GM18907 (cell line): ENCODE measurements at regions not wholly inside any gene's neighbourhood (a gene's known extent, or its start where the extent isn't known, plus 50 kb on each side); places are given as distances from the start of the nearest gene placed in this dataset.

Experiments used
- ATAC-seq: cut with Tn5 transposase; IDR thresholded peaks from one replicate; pipeline ENCODE4 v1.9.1; 2021; ENCODE audit warnings: mild to moderate bottlenecking, moderate library complexity; ENCODE audit not compliant: unreplicated experiment

DNA sequence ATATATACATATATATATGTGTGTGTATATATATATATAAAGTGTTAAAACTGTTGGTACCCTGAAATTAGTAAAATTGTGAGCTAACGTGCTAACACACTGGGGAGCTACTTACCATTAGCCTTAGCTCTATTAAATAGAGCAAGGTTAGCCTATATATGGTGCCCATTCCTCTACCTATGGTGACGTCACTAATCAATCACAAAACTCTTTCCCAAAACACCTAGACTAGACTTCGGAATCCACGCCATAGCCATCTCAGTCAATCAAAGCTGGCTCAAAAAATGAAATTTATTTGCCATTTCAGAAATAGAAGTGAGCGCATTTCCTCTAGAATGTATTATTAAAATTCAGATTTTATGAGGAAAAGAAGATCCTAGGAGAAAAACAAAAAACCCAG, 229.0 kb upstream of the TENM3 start:
- ATAC-seq = no peak

DNA sequence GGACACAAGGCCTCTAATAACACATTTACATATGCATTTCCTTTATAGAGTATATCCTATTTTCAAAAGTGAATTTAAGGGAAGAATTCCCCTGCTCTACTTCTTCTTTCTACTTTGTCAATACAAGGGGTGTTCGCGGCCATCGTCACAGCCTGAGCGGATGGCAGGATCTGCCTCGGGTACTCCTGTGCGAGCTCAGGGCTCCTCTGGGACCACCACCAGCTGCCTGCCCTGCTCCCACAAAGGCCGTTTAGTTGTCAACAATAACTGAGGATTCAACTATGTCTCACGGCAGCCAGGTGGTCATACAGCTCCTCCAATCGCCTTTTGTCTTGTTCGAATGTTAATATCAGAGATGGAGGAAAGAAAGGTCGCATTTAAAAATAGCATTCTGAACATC, 228.2 kb upstream of the TENM3 start:
- ATAC-seq = no peak

DNA sequence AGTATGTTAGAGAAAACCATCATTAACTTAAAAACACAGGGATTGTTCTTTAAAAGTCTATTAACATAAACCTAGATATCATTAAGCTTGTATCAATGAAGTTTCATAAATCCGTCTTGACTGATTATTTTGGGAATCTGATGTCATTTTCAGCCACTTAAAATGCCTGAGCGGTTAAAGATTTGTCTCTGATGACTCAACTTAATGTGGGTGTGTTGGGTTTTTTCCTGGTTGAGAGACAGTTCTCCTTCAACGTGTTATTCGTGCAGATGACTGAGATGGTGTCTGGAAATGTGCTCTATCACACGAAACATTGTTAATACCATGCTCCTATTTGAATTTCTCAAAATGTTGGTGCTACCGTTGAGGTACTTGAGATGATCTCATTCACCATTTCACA, 227.3 kb upstream of the TENM3 start:
- ATAC-seq = no peak

DNA sequence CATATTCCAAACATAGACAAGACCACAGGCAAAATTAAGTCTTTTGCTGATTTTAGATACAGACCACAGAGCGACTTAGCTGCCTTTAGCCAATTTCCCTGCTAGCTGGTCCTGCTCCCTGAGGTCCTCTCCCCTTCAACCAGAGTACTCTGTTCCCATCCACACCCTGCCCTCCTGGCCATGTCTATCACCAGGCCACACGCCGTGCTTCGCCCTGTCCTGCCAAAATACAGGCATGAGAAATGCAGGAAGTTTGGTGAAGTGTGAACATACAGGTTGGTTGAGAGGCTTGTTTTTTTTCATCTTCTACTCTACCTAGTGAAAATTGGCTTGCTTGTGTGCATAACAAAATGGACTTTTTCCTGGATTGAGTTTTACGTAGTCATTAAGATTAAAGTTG, 226.2 kb upstream of the TENM3 start:
- ATAC-seq = no peak

DNA sequence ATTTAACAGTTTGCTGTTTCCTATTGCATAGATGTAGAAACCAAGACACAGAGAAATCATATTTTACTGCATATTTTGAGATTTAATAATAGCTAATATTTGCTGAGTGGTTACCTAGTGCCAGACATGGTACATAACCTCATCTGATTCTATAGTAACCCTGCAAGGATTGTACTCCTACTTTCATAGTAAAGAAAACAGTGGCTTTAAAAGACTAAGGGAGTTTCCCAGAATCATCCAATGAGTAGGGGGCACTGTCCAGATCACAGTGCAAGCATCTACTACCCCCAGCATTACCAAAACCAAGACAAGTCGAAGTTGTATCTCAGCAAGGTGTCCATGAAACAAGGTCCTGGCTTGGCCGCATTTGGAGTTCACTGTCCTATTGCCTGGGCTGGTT, 224.5 kb upstream of the TENM3 start:
- ATAC-seq = peak; percentile 75

DNA sequence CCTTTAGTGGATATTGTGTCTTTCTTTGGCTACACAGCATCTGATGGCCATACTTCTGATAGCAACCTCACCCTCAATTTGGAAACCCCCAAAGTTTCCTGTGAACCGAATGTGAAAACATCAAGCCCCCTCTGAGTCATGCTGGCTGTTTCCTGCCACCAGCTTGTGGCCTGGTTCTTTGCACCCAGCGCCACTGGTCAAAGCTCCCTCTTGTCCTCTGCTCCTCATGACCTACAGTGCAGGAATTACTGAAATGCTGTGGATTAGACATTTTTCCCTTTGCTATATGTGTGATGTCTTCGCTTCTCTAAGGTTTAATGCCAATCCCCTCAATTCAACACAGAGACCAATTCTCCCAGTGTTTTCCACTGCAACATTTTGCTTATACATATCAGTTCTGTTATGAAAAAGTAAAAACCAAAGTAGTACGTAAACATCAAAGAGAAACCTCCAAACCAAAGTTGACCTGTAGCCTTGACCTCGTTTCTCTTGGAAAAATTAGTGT, 224.0 kb upstream of the TENM3 start:
- ATAC-seq = peak; percentile 97

DNA sequence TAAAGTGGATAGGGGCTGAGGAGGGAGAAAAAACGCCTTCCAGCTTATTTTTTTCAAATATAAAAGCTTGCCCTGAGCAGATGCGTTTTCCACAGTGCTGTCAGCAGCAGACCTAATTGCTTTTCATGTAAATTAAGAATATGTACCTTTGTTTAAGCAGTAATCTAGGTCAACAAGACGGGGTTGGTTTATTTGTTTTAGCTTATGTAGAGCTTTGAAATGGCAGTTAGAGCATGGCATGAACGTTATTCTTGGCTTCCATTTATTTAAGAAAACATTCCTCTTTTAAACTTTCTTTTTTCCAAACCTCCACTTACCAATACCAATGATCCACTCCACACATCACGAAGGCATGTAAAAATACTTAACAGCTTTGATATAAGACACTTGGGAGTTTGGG, 220.3 kb upstream of the TENM3 start:
- ATAC-seq = no peak

DNA sequence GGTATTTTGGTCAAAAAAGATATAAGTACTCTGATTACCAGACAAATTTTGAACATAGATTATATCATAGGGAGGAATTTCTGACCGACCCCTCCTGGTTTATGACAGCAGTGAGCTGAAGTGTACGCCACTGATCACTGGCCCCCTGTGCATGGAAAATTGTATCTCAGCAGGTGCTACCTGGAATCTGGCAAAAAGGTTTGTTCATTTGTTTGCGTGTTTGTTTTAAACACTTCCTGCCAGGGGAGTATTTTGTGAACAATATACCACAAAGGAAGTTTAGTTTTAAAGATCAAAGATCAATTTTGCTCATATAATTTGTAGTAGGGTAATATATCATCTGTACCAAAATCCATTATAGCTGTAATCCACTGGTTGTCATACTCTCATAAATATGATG, 219.7 kb upstream of the TENM3 start:
- no peak for ATAC-seq

DNA sequence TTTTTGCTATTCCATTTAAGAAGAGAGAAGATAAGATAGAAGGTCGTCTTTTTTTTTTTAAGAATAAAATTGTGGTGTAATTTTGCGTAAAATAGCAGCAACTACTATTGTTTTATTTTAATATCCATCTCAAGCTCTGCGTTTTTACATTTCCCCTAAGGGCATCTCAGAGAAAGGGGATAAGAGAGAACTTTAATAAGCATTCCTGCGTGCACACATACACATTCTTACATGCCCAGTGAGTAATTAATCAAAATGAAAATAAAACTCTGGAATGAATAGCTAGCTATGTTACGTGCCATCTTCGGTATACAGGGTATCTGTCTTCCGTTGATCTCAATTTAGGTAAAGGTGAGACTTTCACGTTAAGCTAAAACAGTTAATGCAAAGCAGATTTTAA, 200.3 kb upstream of the TENM3 start:
- no peak for ATAC-seq

DNA sequence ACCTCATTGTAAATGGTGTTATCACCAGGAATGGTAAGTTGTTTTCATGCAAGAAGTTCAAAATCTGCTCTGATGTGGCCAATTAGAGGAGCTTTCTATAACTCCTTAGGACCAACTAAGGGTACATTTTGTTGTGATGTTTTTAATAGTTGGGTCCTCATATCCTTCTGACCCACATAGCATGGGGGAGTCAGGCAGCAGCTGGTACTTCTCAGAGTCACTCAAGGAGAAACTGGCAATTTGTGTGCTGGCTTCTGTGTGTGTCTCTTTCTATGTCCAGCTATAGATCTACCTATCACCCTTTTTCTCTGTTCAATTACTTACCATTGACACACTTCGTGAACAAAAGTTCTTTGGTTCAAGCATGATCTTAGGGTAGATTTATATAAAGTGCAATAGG, 194.3 kb upstream of the TENM3 start:
- no peak for ATAC-seq

DNA sequence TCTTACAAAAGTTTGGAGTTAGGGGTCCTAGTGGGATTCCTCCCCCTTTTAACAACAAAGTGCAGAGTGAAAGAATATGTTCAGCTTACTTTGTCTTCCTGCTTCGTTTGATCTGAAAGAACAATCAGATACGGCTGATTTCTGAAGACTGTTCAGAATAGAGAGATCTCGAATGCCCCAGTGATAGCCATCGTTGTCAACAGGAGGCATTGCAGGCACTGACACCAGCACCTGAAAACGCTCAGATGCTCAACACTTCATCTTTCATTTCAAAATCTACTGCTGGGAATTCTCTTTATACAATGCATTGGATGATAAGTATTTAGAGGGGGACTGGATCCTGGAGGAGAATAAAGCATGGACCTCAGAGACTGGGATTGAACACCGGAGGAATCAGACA, 186.3 kb upstream of the TENM3 start:
- ATAC-seq = no peak

DNA sequence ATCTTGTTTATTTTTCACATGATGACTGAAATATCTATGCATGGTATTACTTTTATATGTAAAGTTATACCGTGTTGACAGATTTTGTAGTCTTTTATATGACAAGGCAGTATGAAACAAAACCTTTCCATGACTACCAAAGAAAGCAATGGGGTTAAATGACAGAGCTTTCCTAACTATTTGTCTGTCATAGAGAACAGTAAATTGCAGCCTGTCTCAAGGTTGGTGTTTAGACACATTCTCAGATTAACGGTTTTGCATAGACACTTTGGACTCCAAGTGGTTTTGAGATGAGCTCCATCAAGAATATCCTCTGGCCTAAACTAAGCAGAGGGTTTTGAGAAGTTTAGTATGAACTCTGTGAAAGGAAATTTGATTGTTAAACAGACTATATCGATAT, 180.7 kb upstream of the TENM3 start:
- ATAC-seq = no peak

DNA sequence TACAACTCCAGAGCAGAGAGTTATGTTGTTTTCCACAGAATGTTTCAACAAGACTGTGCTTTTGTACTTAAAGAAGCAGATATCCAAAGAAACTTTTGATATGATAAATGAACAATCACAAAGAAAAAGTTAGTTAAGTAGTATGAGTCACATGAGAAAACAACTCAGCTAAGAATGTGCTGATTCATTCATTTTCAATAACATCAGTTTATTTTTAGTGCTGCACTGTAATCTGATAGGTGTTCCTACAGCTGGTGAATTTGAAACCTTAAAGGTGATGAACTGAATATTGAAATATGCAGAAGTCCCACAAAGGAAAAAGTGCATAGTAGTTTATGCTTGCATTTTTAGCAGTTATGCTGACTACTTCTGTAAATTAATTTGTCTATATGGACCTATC, 180.3 kb upstream of the TENM3 start:
- ATAC-seq = no peak

DNA sequence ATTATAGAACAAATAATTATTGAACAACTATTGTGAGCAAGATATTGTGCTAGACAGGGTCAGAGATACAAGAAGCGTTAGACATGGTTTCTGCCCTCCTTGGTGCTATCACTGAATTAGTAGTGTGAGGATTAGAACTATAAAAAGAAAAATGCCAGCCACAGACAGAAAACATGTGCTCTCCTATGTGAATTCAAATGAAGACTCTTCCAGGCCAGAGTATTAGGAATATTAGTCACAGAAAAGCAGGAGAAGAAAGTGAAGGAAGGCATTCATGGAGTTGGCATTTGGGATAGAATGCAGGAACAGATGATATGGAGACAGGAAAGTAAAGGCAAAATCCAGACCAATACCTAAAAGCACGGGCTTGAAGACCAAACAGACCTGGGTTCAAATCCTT, 179.6 kb upstream of the TENM3 start:
- no peak for ATAC-seq

DNA sequence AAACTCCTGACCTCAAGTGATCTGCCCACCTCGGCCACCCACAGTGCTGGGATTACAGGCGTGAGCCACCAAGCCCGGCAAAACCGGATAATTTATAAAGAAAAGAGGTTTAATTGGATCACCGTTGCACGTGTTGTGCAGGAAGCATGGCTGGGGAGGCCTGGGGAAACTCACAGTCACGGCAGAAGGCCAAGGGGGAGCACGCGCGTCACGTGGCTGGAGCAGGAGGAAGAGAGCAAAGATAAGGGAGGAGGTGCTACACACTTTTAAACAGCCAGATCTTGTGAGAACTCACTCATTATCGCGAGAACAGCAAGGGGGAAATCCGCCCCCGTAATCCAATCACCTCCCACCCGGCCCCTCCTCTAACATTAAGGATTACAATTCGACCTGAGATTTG, 177.9 kb upstream of the TENM3 start:
- ATAC-seq = no peak

DNA sequence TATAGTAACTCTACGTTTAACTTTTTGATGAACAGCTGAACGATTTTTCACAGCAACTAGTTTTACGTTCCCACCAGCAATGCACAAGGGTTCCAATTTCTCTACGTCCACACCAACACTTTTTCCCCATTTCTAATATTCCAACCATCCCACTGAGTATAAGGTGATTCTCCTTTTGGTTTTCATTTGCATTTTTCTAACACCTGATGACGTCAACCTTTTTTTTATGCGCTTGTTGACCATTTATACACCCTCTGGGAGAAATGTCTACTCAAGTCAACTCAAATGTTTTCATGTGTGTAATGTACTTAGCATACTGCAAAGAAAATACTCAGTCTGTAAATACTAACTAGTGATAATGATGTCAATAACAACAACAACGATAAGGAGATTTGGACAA, 177.2 kb upstream of the TENM3 start:
- no peak for ATAC-seq

DNA sequence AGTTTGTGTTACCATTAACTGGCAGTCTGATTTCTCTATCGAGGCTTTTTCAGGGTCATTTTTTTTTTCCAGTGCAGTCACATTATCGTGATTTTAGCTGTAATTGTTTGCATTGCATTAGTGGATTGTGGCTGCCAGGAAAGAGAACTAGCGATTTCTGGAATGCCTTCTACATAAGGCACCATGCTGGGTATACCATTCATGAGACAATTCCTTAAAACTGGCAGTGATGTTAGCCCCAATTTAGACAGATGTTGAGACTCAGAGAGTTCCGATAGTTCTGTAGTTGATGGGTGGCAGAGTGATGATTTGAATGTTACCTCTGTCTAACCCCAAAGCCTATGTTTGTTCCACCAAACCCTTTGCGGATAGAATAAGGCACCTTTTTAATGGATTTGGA, 175.4 kb upstream of the TENM3 start:
- ATAC-seq = no peak

DNA sequence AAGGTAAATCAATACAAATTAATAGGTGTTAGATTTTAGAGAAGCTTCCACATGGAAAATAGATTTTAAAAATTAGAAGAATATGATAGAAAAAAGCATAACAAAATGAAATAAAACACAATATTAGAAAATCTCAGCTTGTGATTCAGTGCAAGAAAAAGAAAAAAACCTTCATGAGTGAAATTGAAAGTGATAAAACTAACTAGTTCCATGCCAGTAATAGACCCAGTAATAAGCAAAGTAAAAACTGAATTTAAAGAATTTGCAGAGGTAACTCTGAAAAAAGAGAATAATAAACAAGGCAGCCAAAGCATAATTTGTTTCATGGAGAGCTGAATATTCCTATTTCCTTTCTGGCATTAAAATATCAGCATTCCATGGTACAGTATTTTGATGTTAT, 174.3 kb upstream of the TENM3 start:
- ATAC-seq = no peak

DNA sequence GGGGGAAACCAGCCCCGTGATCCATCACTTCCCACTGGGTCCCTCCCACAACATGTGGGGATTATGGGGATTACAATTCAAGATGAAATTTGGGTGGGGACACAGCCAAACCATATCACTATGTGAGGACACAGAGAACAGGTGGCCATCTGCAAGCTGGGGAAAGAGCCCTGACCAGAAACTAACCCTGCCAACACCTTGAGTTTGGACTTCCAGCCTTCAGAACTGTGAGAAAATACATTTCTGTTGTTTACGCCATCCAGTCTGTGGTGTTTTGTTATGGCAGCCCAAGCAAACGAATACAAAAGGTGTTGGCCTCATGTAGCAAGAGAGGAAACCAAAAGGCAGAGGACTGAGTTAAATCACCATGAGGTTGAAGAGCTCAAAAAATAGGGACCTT, 169.9 kb upstream of the TENM3 start:
- no peak for ATAC-seq

DNA sequence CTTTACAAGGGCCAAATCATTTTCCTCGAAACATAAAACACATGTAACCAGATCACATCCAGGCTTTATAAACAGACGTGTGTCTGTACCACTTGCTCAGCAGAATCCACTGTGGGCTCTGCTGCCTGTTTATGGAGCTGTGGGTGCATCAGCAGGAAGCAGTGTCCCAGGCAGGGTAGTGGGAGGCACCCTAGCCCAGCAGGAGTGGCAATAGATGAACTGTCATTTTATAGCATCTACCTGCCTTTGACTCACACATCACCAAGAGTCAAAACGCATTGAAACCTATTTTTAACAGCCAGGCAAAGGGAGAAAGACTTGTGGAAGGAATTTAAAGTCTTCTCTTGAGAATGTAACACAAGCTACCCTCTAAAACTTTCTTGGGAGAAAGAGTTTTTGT, 169.1 kb upstream of the TENM3 start:
- no peak for ATAC-seq

DNA sequence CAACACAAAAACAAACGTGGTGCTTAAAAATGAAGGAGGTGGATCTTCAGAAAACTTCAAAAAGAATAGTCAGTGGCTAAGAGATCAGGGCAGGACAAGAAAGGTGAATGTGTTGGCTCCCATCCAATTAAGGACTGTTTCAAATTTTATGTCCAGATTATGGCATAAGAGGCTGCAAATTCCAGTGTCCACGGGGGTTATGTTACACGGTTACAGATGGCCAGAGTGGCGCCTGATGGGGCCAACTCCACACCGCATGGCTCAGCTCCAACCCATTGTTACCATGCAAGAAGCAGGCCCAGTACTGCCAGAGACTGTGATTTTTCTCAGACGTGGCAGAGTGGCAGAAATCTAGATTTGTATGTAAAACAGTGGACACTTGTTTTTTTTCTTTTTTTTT, 168.4 kb upstream of the TENM3 start:
- ATAC-seq = no peak

DNA sequence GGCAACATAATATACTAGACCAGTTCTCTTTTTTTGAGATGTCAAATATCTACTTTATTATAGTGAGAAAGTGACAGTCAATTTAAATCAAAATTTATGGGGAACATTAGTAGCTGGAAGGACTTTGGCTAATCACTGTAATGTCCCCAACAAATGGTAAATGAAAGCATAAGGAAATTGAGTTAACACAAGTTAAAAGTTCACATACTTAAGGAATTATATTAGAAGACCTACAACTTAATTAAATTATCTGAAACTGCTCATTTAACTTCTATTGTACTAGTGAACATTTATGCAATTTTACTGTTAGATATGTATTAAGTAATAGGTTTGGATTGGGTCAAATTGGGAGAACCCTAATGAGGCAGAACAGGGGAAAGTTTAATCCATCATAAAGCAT, 160.3 kb upstream of the TENM3 start:
- no peak for ATAC-seq

DNA sequence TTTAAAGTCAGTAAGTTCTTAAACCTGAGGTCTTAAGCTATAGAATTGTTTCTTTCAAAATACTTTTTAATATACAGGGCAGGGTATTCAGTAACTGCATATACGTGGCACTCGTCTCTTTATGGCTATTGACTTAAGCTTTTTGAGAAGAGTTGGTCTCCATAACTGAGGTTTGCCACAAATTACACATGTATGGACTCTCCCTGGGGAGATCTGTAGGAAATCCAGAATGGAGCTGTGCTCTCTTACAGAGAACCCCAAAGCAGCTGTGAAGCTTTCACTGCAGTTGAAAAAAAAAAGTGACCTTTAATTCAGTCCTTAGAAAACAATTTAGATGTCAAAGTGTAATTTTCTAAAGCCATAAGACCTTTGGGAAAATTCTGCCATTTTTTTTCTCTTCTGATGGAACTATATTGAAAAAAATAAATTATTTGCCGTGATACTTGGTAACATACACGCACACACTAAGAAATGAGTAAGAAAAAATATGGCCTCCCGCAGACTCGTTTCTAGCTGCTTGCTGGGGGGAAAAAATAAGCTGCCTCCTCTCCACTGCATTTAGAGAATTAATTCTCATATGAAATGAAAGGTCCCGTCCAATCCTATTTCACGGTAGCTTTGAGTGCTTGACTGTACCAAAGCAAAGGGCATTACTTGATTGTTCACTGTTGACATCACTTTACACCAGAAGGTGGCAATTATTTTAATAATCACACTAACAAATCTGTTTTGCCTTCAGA, 159.4 kb upstream of the TENM3 start:
- no peak for ATAC-seq
